Left colon (tissue), 2 donors: ENCODE measurements at regions not wholly inside any gene's neighbourhood (a gene's known extent, or its start where the extent isn't known, plus 50 kb on each side); places are given as distances from the start of the nearest gene placed in this dataset.
"Not testable (repeated sequence)": the region's sequence is repeated elsewhere in the genome, so short reads cannot be mapped to it uniquely, and the experiment has no call there.

Experiments
- ATAC-seq: fragments of 200-7000 bp; cut with Tn5 transposase; one replicate; pipeline ENCODE4 v1.9.1; 2020; ENCODE audit warnings: mild to moderate bottlenecking, moderate library complexity
- DNase-seq, 2 donors: peaks; one replicate each; pipeline ENCODE4 v3.0.0-alpha.2; 2020
- intact Hi-C, 2 donors: fragments of 100-400 bp; cut with DNase I in 1 of 2; cut with micrococcal nuclease in 1 of 2; formaldehyde crosslinking; loops; one replicate each; pipeline versions ENCODE4 v1.11.2 to v1.14.0; 2022; cut with DNase I, micrococcal nuclease
- donor health status: DM: no; HTN: no; CAD: no.
- donor health status: DM: yes; HTN: yes; CAD: no.

GRCh38 chr7:91352091-91352490 is 87.9 kb downstream of the FZD1 start:
- DNase-seq (no peak), ATAC-seq (no peak)
- intact Hi-C loops: no loop called here

- intact Hi-C loops: no loop called here
- ATAC-seq: no peak
- DNase-seq: no peak
These were observed 89.6 kb downstream of the FZD1 start for GRCh38 chr7:91353848-91354247.

- ATAC-seq: no peak
- intact Hi-C loops: no loop called here
- DNase-seq: no peak
These were observed 91.6 kb downstream of the FZD1 start for GRCh38 chr7:91355695-91356435.

- DNase-seq: no peak
- ATAC-seq: no peak
- intact Hi-C loops: no loop called here
These were observed 92.7 kb downstream of the FZD1 start for GRCh38 chr7:91356915-91357314.

GRCh38 chr7:91357379-91357778 is 93.1 kb downstream of the FZD1 start:
- no peak for DNase-seq
- ATAC-seq: no peak
- intact Hi-C loops: no loop called here

- ATAC-seq (no peak), DNase-seq (no peak)
- intact Hi-C loops: no loop called here
These were observed 93.7 kb downstream of the FZD1 start for GRCh38 chr7:91357901-91358300.

GRCh38 chr7:91358303-91358702 is 94.1 kb downstream of the FZD1 start:
- ATAC-seq: no peak
- DNase-seq: no peak

GRCh38 chr7:91365097-91365496 is 100.9 kb downstream of the FZD1 start:
- intact Hi-C loops, DNase-seq, ATAC-seq: not testable (repeated sequence)

More at GRCh38 chr7:91358303-91358702, 94.1 kb downstream of the FZD1 start:
- intact Hi-C loops: no loop called here

GRCh38 chr7:91366091-91366490 is 101.9 kb downstream of the FZD1 start:
- intact Hi-C loops: no loop called here
- ATAC-seq: no peak
- DNase-seq: no peak

- ATAC-seq: no peak
- intact Hi-C loops: no loop called here
- DNase-seq: no peak
These were observed 103.8 kb downstream of the FZD1 start for GRCh38 chr7:91367812-91368578.

GRCh38 chr7:91372323-91372722 is 108.1 kb downstream of the FZD1 start:
- intact Hi-C loops: no loop called here
- ATAC-seq (no peak), DNase-seq (no peak)

GRCh38 chr7:91373111-91373800 is 109.0 kb downstream of the FZD1 start:
- ATAC-seq (no peak), DNase-seq (no peak)
- intact Hi-C loops: no loop called here

- no peak for DNase-seq
- ATAC-seq: no peak
- intact Hi-C loops: no loop called here
These were observed 110.2 kb downstream of the FZD1 start for GRCh38 chr7:91374321-91374989.

- DNase-seq: no peak
- intact Hi-C loops: no loop called here
- ATAC-seq: no peak
These were observed 111.1 kb downstream of the FZD1 start for GRCh38 chr7:91375378-91375777.

- ATAC-seq (no peak), DNase-seq (no peak)
- intact Hi-C loops: no loop called here
These were observed 113.9 kb downstream of the FZD1 start for GRCh38 chr7:91378131-91378530.

- intact Hi-C loops: no loop called here
- ATAC-seq (no peak), DNase-seq (no peak)
These were observed 115.0 kb downstream of the FZD1 start for GRCh38 chr7:91379236-91379635.

- ATAC-seq: no peak
- DNase-seq: no peak
- intact Hi-C loops: no loop called here
These were observed 115.8 kb downstream of the FZD1 start for GRCh38 chr7:91379991-91380390.

GRCh38 chr7:91383053-91383904 is 119.0 kb downstream of the FZD1 start:
- intact Hi-C loops: no loop called here
- DNase-seq (no peak), ATAC-seq (no peak)

GRCh38 chr7:91383905-91384274 is 119.7 kb downstream of the FZD1 start:
- intact Hi-C loops: no loop called here
- DNase-seq: no peak
- ATAC-seq: no peak
